Adrenal gland (tissue), 9 donors: ENCODE measurements at regions not wholly inside any gene's neighbourhood (a gene's known extent, or its start where the extent isn't known, plus 50 kb on each side); places are given as distances from the start of the nearest gene placed in this dataset.

Experiments
- DNase-seq, 7 donors: peaks; one replicate each; pipeline ENCODE4 v3.0.0-alpha.2; 2019 to 2020
- H3K27ac ChIP-seq, 5 donors: fragments of 200-600 bp; sonication (generic) in 4 of 5; 1 replicate in 3 of 5; 2 replicates in 2 of 5; pipeline versions ENCODE4 v1.5.1 to v1.8.0; 2016 to 2020; ENCODE audit warnings: mild to moderate bottlenecking in 1 of 5
- H3K27me3 ChIP-seq: fragments of 200-600 bp; 2 replicates; pipeline ENCODE4 v1.8.0; 2021
- H3K36me3 ChIP-seq, 2 donors: fragments of 200-600 bp; replicated peaks in 1 of 2; 1 replicate in 1 of 2; 2 replicates in 1 of 2; pipeline versions ENCODE4 v1.5.1 to v1.8.0; 2018 to 2022
- H3K4me1 ChIP-seq, 2 donors: fragments of 200-600 bp; replicated peaks in 1 of 2; 1 replicate in 1 of 2; 2 replicates in 1 of 2; pipeline versions ENCODE4 v1.5.1 to v1.8.0; 2018 to 2021
- H3K4me3 ChIP-seq, 4 donors: fragments of 200-600 bp; sonication (generic) in 3 of 4; one replicate each; pipeline ENCODE4 v1.5.1; 2016 to 2018
- H3K9me3 ChIP-seq, 3 donors: fragments of 200-600 bp; sonication (generic) in 1 of 3; replicated peaks in 1 of 3; 1 replicate in 2 of 3; 2 replicates in 1 of 3; pipeline versions ENCODE4 v1.5.1 to v1.8.0; 2016 to 2021
- POLR2A ChIP-seq, 2 donors: fragments of 450-650 bp; IDR thresholded peaks; one replicate each; pipeline ENCODE4 v1.6.1; 2017; ENCODE audit warnings: antibody characterized with exemption in 2 of 2, mild to moderate bottlenecking in 2 of 2, moderate library complexity in 1 of 2
- WGBS, 4 donors: extraction: QIAGEN DNeasy Blood & Tissue Kit in 2 of 4; methylation state at CpG; one replicate each; pipeline versions ENCODE4 v1.1.5 to v1.1.7; 2013 to 2017; 5-methylcytosine and 5-hydroxymethylcytosine counted together
- intact Hi-C, 2 donors: fragments of 100-400 bp; cut with DNase I; formaldehyde crosslinking; loops; one replicate each; pipeline versions ENCODE4 v1.14.1 to v1.15.0; 2022 to 2023
- TF ChIP-seq, protein P1 (sequence below), 6 experiments: fragments of 450-650 bp in 4 of 6; fragments of 200-600 bp in 2 of 6; sonication (generic) in 1 of 6; IDR thresholded peaks; 1 replicate in 5 of 6; 2 replicates in 1 of 6; pipeline versions ENCODE4 v1.5.1 to v1.8.0; 2016 to 2021; ENCODE audit warnings: antibody characterized with exemption in 6 of 6, mild to moderate bottlenecking in 2 of 6, moderate library complexity in 1 of 6
- donor health status: healthy with polysubstance abuse.
- donor health status: Bipolar disorder and iron deficiency.
- donor health status: DM: yes; HTN: yes; CAD: no.
- donor health status: DM: no; HTN: no; CAD: no.
- donor health status: DM: no; HTN: no; CAD: no.

DNA sequence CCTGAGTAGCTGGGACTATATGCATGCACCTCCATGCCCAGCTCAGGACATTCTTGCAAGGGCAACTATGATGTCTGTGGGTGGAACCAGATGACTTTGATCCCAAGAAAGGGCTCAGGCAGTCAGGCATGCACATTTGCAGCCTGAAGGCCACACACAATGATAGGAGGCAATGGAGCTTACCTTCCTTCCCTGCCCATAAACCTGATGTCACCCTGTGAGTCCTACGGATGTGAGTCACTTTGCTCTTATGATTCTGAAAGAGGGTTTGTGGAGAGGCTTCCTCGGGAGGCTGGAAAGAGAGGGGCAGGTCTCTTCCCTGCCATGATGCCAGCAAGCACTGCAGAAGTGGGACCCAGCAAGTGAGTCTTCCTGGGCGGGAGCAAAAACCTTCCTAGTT, 202.4 kb downstream of the LY86 start:
- WGBS, 4 donors, result 66 to 78% (median 70%) methylated on average over 2 to 3 of the region's 3 CpGs
- Histone ChIP-seq H3K9me3 (no peaks in the 10 kb centered on the region), H3K36me3 (no peaks in the 10 kb centered on the region), H3K27me3 (no peaks in the 10 kb centered on the region), H3K4me1 (no peaks in the 10 kb centered on the region), H3K27ac (no peak overlapping the region), H3K4me3 (no peak overlapping the region)
- DNase-seq, result peak in 2 of 7 donors; percentile 13 to 33
- intact Hi-C loops, result no loop called here
- TF ChIP-seq, protein P1, sequence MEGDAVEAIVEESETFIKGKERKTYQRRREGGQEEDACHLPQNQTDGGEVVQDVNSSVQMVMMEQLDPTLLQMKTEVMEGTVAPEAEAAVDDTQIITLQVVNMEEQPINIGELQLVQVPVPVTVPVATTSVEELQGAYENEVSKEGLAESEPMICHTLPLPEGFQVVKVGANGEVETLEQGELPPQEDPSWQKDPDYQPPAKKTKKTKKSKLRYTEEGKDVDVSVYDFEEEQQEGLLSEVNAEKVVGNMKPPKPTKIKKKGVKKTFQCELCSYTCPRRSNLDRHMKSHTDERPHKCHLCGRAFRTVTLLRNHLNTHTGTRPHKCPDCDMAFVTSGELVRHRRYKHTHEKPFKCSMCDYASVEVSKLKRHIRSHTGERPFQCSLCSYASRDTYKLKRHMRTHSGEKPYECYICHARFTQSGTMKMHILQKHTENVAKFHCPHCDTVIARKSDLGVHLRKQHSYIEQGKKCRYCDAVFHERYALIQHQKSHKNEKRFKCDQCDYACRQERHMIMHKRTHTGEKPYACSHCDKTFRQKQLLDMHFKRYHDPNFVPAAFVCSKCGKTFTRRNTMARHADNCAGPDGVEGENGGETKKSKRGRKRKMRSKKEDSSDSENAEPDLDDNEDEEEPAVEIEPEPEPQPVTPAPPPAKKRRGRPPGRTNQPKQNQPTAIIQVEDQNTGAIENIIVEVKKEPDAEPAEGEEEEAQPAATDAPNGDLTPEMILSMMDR (IDR thresholded peaks at IDR 0.05), result no peak
- TF ChIP-seq POLR2A (IDR thresholded peaks at IDR 0.05), result no peak

DNA sequence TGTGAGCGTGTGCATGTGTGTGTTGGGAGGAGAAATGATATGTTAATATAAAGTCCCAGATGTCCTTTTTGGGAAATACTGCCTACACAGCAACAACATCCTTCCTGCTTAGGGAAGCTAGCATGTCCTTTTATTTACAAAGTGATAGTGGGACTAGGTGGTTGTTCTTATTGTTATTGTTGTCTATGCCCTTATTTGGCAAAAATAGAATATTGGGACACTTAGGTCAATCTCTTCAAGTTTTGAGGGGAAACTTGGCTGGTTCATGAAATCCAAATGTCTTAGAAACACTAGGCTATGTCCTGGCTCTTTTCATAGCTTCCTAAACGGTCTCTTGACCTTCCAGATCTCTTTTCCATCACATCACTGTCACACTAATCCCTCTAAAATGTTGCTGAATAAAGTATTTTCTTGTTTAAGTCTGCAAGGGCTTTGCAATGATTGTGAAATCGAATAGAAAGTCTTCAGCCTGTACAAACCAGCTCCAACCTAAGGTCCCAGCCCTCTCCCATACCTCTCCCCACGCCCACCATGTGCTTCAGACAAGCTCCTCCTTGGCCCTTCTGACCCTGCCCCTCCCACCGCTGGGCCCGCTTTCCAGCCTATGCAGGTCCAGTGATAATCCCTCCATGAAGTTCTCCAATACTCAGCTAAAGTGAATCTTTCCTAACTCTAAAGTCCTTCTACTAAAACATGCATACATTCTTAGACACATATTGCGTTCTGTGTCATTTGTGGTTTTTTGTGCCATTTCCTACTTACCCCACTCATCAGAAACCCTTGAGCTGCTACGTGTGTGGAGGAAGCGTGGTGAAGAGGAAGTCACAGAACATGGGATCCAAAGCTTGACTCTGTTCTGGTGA, 205.1 kb downstream of the LY86 start:
- H3K9me3 ChIP-seq, result no peaks in the 10 kb centered on the region
- TF ChIP-seq, protein P1 (IDR thresholded peaks at IDR 0.05), result no peak
- TF ChIP-seq POLR2A (IDR thresholded peaks at IDR 0.05), result no peak
- H3K36me3 ChIP-seq, result no peaks in the 10 kb centered on the region
- peak overlapping the region in 1 of 5 donors; percentile 20 for H3K27ac ChIP-seq
- intact Hi-C loops, result no loop called here
- peak in 1 of 7 donors; percentile 16 for DNase-seq
- H3K4me3 ChIP-seq, result no peak overlapping the region
- WGBS, 4 donors, result 79 to 82% (median 80%) methylated on average over 9 of the region's 9 CpGs
- H3K27me3 ChIP-seq, result no peaks in the 10 kb centered on the region
- H3K4me1 ChIP-seq, result no peaks in the 10 kb centered on the region

DNA sequence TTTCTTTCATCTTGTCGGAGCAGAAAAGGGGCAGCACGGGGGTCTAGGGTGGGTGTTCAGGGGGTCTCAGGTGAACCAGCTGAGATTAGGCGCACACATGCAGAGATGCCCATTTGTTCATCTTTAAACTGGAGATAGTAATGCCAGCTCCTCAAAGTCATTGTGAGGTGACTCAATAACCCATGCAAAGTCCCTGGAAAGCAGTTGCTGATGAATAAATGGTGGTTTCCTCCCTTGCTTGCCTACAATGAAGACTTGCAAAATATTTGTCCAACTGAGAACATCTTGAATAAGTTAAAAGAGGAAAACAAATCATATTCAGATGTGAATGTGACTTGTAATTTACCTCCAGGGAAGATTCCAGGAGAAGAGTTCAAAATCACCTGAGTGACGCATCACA, 206.9 kb downstream of the LY86 start:
- intact Hi-C loops, result no loop called here

DNA sequence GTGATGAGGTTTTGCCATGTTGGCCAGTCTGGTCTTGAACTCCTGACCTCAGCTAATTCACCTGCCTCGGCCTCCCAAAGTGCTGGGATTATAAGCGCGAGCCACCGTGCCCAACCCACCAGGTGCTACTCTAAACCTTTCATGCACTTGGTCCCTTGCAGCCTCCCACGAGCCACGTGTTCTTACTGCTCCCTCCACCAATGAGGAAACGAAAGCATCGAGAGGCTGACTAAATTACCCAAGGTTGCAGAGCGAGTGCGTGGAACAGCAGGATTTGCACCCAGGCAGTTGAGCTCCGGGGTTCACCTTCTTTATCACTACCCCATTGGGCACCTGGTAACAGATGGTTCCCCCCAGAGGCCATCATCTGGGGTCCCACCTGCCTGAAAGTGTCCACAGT, 208.3 kb downstream of the LY86 start:
- Histone ChIP-seq H3K9me3 (no peaks in the 10 kb centered on the region), H3K4me1 (no peaks in the 10 kb centered on the region), H3K27me3 (no peaks in the 10 kb centered on the region), H3K36me3 (no peaks in the 10 kb centered on the region), H3K27ac (no peak overlapping the region), H3K4me3 (no peak overlapping the region)
- WGBS, 4 donors, result 86 to 94% (median 90%) methylated on average over 10 to 11 of the region's 11 CpGs
- DNase-seq, result no peak
- intact Hi-C loops, result no loop called here
- TF ChIP-seq, protein P1 (IDR thresholded peaks at IDR 0.05), result no peak
- no peak for TF ChIP-seq POLR2A (IDR thresholded peaks at IDR 0.05)

More for the DNA sequence above, 206.9 kb downstream of the LY86 start:
- H3K27ac ChIP-seq, result no peak overlapping the region
- no peak for TF ChIP-seq POLR2A (IDR thresholded peaks at IDR 0.05)
- TF ChIP-seq, protein P1 (IDR thresholded peaks at IDR 0.05), result no peak
- no peaks in the 10 kb centered on the region for H3K27me3 ChIP-seq
- WGBS, 4 donors, result 78 to 93% (median 82%) methylated on average over 4 of the region's 4 CpGs
- DNase-seq, result no peak
- no peaks in the 10 kb centered on the region for H3K4me1 ChIP-seq
- no peak overlapping the region for H3K4me3 ChIP-seq
- H3K36me3 ChIP-seq, result no peaks in the 10 kb centered on the region
- H3K9me3 ChIP-seq, result no peaks in the 10 kb centered on the region
